Cardiac muscle cell (in vitro differentiated cells and primary cell): ENCODE measurements at regions not wholly inside any gene's neighbourhood (a gene's known extent, or its start where the extent isn't known, plus 50 kb on each side); places are given as distances from the start of the nearest gene placed in this dataset.

Experiments
- DNase-seq, 2 donors: peaks; one replicate each; pipeline versions ENCODE4 v3.0.0 to v3.0.0-alpha.2; 2010 to 2017; ENCODE audit warnings: low read depth in 1 of 2, low spot score in 1 of 2
- H3K27ac ChIP-seq: fragments of 200-600 bp; sonication (generic); 2 replicates; pipeline ENCODE4 v1.5.1; 2016
- H3K27me3 ChIP-seq: fragments of 200-600 bp; sonication (generic); 2 replicates; pipeline ENCODE4 v1.6.0; 2016; ENCODE audit warnings: control low read depth
- H3K36me3 ChIP-seq: fragments of 200-600 bp; sonication (generic); 2 replicates; pipeline ENCODE4 v1.5.1; 2016; ENCODE audit warnings: control low read depth
- H3K4me1 ChIP-seq: fragments of 200-600 bp; sonication (generic); 2 replicates; pipeline ENCODE4 v1.8.1; 2017; ENCODE audit warnings: low read depth, mild to moderate bottlenecking, mixed run types
- H3K4me3 ChIP-seq: fragments of 200-600 bp; sonication (generic); 2 replicates; pipeline ENCODE4 v1.5.1; 2016; ENCODE audit warnings: mild to moderate bottlenecking
- H3K9me3 ChIP-seq: fragments of 200-600 bp; sonication (generic); 2 replicates; pipeline ENCODE4 v1.5.1; 2017; ENCODE audit warnings: low read depth, mild to moderate bottlenecking, control low read depth
- TF ChIP-seq, protein P1 (sequence below): IDR thresholded peaks from 2 replicates; pipeline ENCODE4 v1.5.1; 2012; ENCODE audit warnings: low read depth, mild to moderate bottlenecking, low read length

DNA sequence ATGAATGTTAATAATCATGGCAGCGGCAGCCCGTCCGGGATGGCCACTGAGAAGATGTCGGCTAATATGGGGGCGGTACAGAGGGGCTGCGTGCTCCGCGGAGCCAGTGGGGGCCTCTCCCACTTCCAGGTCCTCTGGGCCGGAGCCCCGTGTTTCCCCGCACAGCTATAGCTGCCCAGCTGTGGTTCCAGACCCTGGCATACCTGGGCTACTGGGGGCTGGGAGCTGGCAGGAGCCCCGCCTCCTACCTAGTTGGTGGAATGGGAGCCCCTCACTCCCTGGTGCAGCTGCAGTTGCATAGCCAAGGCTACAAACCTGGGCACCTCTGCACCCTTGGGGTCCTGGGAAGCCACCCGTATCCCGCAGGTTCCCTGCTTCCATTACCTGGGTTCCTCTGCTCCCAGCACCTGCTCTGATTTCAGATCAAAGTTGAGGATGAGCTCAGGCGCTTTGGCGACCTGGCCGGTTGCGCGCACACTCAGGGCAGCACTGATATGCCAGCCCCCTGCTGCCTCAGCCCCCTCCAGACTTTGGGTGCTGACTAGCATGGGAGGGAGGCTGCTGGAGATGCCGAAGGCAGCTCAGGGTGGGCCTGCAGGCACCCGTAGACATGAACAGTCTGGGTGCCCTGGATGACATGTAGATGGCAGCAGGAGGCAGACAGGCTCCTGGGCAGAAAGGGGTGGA is 236.5 kb upstream of the SEMA3D start:
- Histone ChIP-seq H3K4me1 (no peaks in the 10 kb centered on the region), H3K4me3 (no peak overlapping the region), H3K9me3 (no peaks in the 10 kb centered on the region), H3K36me3 (no peaks in the 10 kb centered on the region), H3K27me3 (no peaks in the 10 kb centered on the region), H3K27ac (no peak overlapping the region)
- no peak for DNase-seq
- TF ChIP-seq, protein P1, sequence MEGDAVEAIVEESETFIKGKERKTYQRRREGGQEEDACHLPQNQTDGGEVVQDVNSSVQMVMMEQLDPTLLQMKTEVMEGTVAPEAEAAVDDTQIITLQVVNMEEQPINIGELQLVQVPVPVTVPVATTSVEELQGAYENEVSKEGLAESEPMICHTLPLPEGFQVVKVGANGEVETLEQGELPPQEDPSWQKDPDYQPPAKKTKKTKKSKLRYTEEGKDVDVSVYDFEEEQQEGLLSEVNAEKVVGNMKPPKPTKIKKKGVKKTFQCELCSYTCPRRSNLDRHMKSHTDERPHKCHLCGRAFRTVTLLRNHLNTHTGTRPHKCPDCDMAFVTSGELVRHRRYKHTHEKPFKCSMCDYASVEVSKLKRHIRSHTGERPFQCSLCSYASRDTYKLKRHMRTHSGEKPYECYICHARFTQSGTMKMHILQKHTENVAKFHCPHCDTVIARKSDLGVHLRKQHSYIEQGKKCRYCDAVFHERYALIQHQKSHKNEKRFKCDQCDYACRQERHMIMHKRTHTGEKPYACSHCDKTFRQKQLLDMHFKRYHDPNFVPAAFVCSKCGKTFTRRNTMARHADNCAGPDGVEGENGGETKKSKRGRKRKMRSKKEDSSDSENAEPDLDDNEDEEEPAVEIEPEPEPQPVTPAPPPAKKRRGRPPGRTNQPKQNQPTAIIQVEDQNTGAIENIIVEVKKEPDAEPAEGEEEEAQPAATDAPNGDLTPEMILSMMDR = no peak

DNA sequence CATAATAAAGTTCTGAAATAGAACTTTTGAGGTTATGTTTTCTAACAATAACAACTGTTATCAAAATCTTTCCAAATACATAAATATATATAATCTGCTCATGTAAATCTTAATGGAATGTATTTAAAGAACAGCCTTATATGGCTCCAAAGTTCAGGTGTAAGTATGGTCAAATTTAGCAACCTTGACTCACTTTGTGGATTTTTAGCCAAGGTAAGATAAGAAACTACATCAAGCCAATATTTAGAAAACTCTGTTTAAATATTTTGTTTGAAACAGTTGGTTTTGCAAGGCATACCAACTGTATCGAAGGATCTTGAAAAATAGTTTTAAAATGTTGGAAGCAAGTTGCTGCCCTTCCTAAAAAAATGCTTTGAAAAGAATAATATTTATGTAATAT is 228.9 kb upstream of the SEMA3D start:
- no peak overlapping the region for H3K27ac ChIP-seq
- no peaks in the 10 kb centered on the region for H3K9me3 ChIP-seq
- no peaks in the 10 kb centered on the region for H3K27me3 ChIP-seq
- H3K4me3 ChIP-seq = no peak overlapping the region
- no peaks in the 10 kb centered on the region for H3K36me3 ChIP-seq
- DNase-seq = no peak
- TF ChIP-seq, protein P1 = no peak
- H3K4me1 ChIP-seq = no peaks in the 10 kb centered on the region

GRCh38 chr7:85413718-85414117 is 226.9 kb upstream of the SEMA3D start:
- no peak for DNase-seq
- Histone ChIP-seq H3K27ac (no peak overlapping the region), H3K4me1 (no peaks in the 10 kb centered on the region), H3K27me3 (no peaks in the 10 kb centered on the region), H3K36me3 (no peaks in the 10 kb centered on the region), H3K9me3 (no peaks in the 10 kb centered on the region), H3K4me3 (no peak overlapping the region)
- TF ChIP-seq, protein P1 = no peak

DNA sequence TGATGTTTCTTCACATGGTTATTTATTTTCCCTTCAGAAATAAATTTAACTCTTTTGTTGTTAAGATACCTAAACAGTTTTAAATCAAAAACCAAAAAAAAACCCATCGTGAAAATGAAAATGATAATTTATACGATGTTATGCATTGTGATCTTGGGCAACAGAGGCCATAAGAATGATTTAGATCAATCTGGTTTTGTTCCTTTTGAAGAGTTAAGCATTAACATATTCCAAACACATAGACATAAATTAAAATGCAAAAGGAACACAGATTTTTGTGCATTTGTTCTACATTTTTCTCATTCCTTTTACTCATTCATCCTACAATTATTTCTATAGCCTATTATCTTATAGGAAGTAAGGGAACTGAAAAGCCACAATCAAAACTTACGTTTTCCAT is 226.1 kb upstream of the SEMA3D start:
- Histone ChIP-seq H3K36me3 (no peaks in the 10 kb centered on the region), H3K27ac (no peak overlapping the region), H3K27me3 (no peaks in the 10 kb centered on the region), H3K4me3 (no peak overlapping the region), H3K4me1 (no peaks in the 10 kb centered on the region), H3K9me3 (no peaks in the 10 kb centered on the region)
- TF ChIP-seq, protein P1 = no peak
- no peak for DNase-seq

- no peaks in the 10 kb centered on the region for H3K9me3 ChIP-seq
- no peaks in the 10 kb centered on the region for H3K27me3 ChIP-seq
- TF ChIP-seq, protein P1 = no peak
- no peaks in the 10 kb centered on the region for H3K4me1 ChIP-seq
- H3K4me3 ChIP-seq = no peak overlapping the region
- no peaks in the 10 kb centered on the region for H3K36me3 ChIP-seq
- DNase-seq = no peak
- no peak overlapping the region for H3K27ac ChIP-seq
These were observed 220.5 kb upstream of the SEMA3D start for GRCh38 chr7:85407391-85407790.
